PC-3 (cell line): ENCODE measurements at regions not wholly inside any gene's neighbourhood (a gene's known extent, or its start where the extent isn't known, plus 50 kb on each side); places are given as distances from the start of the nearest gene placed in this dataset.

Experiments
- ATAC-seq: fragments of 200-7000 bp; cut with Tn5 transposase; 2 replicates; pipeline ENCODE4 v1.9.1; 2020; ENCODE audit warnings: mild to moderate bottlenecking, moderate library complexity
- BruUV-seq: library from RNA; stranded (reverse); fragments of 400-500 nt; replicated peaks from 2 replicates; lab custom pipeline; 2021; lab: Mats Ljungman, UMichigan
- CTCF ChIA-PET: fragments of 300-600 bp; sonication (Branson Sonifier 250); formaldehyde crosslinking; loops from one replicate; lab custom pipeline; 2022; ENCODE audit warnings: antibody characterized with exemption; lab: Charles Lee
- POLR2A ChIA-PET: fragments of 300-600 bp; sonication (Branson Sonifier 250); formaldehyde crosslinking; loops from one replicate; lab custom pipeline; 2022; ENCODE audit warnings: antibody characterized with exemption; ENCODE audit not compliant: unreplicated experiment; lab: Charles Lee
- DNase-seq: peaks from one replicate; pipeline ENCODE4 v3.0.0-alpha.2; 2015
- H2AFZ ChIP-seq: fragments of 300-600 bp; sonication (generic); 2 replicates; pipeline ENCODE4 v1.6.0; 2016; ENCODE audit warnings: antibody characterized with exemption, low read length
- H3F3A ChIP-seq: fragments of 300-600 bp; sonication (generic); one replicate; pipeline ENCODE4 v1.6.0; 2017; ENCODE audit warnings: antibody characterized with exemption, low read length, control low read depth, mild to moderate bottlenecking; ENCODE audit not compliant: unreplicated experiment
- H3K27ac ChIP-seq: fragments of 300-600 bp; sonication (generic); 2 replicates; pipeline ENCODE4 v1.5.1; 2016; ENCODE audit warnings: mild to moderate bottlenecking, low read length
- H3K27me3 ChIP-seq: fragments of 300-600 bp; sonication (generic); 2 replicates; pipeline ENCODE4 v1.6.1; 2016; ENCODE audit warnings: low read length, mixed read lengths
- H3K36me3 ChIP-seq: fragments of 300-600 bp; sonication (generic); 2 replicates; pipeline ENCODE4 v1.6.1; 2016; ENCODE audit warnings: low read depth, mixed run types, low read length, mixed read lengths
- H3K4me1 ChIP-seq: fragments of 300-600 bp; sonication (generic); 2 replicates; pipeline ENCODE4 v1.5.1; 2016; ENCODE audit warnings: low read length; ENCODE audit not compliant: insufficient read depth
- H3K4me2 ChIP-seq: fragments of 300-600 bp; sonication (generic); 2 replicates; pipeline ENCODE4 v1.6.0; 2016; ENCODE audit warnings: low read length
- H3K4me3 ChIP-seq: fragments of 300-600 bp; sonication (generic); 2 replicates; pipeline ENCODE4 v1.5.1; 2016; ENCODE audit warnings: mild to moderate bottlenecking, low read length, mixed read lengths
- H3K79me2 ChIP-seq: fragments of 300-600 bp; sonication (generic); 2 replicates; pipeline ENCODE4 v1.6.1; 2017; ENCODE audit warnings: low read length, mixed read lengths
- H3K9ac ChIP-seq: fragments of 300-600 bp; sonication (generic); 2 replicates; pipeline ENCODE4 v1.6.0; 2016; ENCODE audit warnings: mild to moderate bottlenecking, low read length
- H3K9me2 ChIP-seq: fragments of 300-600 bp; sonication (generic); replicated peaks from 2 replicates; pipeline ENCODE4 v1.6.1; 2016; ENCODE audit warnings: mixed run types, low read length, mixed read lengths
- H3K9me3 ChIP-seq: fragments of 300-600 bp; sonication (generic); 2 replicates; pipeline ENCODE4 v1.6.1; 2016; ENCODE audit warnings: low read length, mixed read lengths
- H4K20me1 ChIP-seq: fragments of 300-600 bp; sonication (generic); 2 replicates; pipeline ENCODE4 v1.6.1; 2016; ENCODE audit warnings: low read length, mixed read lengths
- CTCF ChIP-seq: fragments of 300-600 bp; sonication (generic); conservative IDR thresholded peaks from 2 replicates; pipeline ENCODE4 v1.5.1; 2017; ENCODE audit warnings: antibody characterized with exemption, low read depth, mild to moderate bottlenecking, low read length
- EZH2 ChIP-seq: fragments of 300-600 bp; sonication (generic); IDR thresholded peaks from one replicate; pipeline ENCODE4 v1.6.1; 2017; ENCODE audit warnings: antibody characterized with exemption, mild to moderate bottlenecking, low read length; ENCODE audit not compliant: unreplicated experiment
- EZH2phosphoT487 ChIP-seq: fragments of 300-600 bp; sonication (generic); IDR thresholded peaks from 2 replicates; pipeline ENCODE4 v1.6.1; 2018; ENCODE audit warnings: mild to moderate bottlenecking, antibody characterized with exemption, low read length, borderline replicate concordance
- intact Hi-C: fragments of 100-400 bp; cut with micrococcal nuclease; formaldehyde crosslinking; loops from 2 replicates; pipeline ENCODE4 v1.9.0; 2023

GRCh38 chr13:97715763-97716162 is 237.7 kb upstream of the IPO5 start:
- no peaks in the 10 kb centered on the region for H3F3A ChIP-seq
- no peak overlapping the region for H3K4me2 ChIP-seq
- no TSS peak for BruUV-seq
- H3K9me3 ChIP-seq = no peaks in the 10 kb centered on the region
- no peaks in the 10 kb centered on the region for H4K20me1 ChIP-seq
- DNase-seq (peak; percentile 18), ATAC-seq (no peak)
- no peaks in the 10 kb centered on the region for H3K4me1 ChIP-seq
- ChIA-PET POLR2A (no interaction called here), CTCF (no interaction called here)
- H3K9me2 ChIP-seq = no peaks in the 10 kb centered on the region
- no peak overlapping the region for H3K9ac ChIP-seq
- H2AFZ ChIP-seq = no peak overlapping the region
- H3K27me3 ChIP-seq = no peaks in the 10 kb centered on the region
- TF ChIP-seq EZH2phosphoT487 (no peak), CTCF (no peak), EZH2 (no peak)
- H3K79me2 ChIP-seq = no peaks in the 10 kb centered on the region
- intact Hi-C loops = no loop called here
- no peak overlapping the region for H3K27ac ChIP-seq
- H3K4me3 ChIP-seq = no peak overlapping the region
- no peaks in the 10 kb centered on the region for H3K36me3 ChIP-seq

- no peaks in the 10 kb centered on the region for H4K20me1 ChIP-seq
- no peak overlapping the region for H3K4me2 ChIP-seq
- TF ChIP-seq CTCF = no peak
- no peak for TF ChIP-seq EZH2
- TF ChIP-seq EZH2phosphoT487 = no peak
- H3K27ac ChIP-seq = no peak overlapping the region
- H3K4me1 ChIP-seq = no peaks in the 10 kb centered on the region
- DNase-seq (no peak), ATAC-seq (no peak)
- no peaks in the 10 kb centered on the region for H3K79me2 ChIP-seq
- POLR2A ChIA-PET = no interaction called here
- BruUV-seq = no TSS peak
- H3K9me3 ChIP-seq = no peaks in the 10 kb centered on the region
- no peaks in the 10 kb centered on the region for H3K9me2 ChIP-seq
- no peak overlapping the region for H3K4me3 ChIP-seq
- H2AFZ ChIP-seq = no peak overlapping the region
- H3K27me3 ChIP-seq = no peaks in the 10 kb centered on the region
- no peak overlapping the region for H3K9ac ChIP-seq
- CTCF ChIA-PET = no interaction called here
- H3F3A ChIP-seq = no peaks in the 10 kb centered on the region
- no peaks in the 10 kb centered on the region for H3K36me3 ChIP-seq
- intact Hi-C loops = no loop called here
These were observed 236.7 kb upstream of the IPO5 start for GRCh38 chr13:97716746-97717145.

- no peak overlapping the region for H3K27ac ChIP-seq
- H4K20me1 ChIP-seq = no peaks in the 10 kb centered on the region
- no peak overlapping the region for H3K4me2 ChIP-seq
- H3K27me3 ChIP-seq = peaks cover 10% of the 10 kb centered on the region
- BruUV-seq = no TSS peak
- no peaks in the 10 kb centered on the region for H3K36me3 ChIP-seq
- no peak overlapping the region for H2AFZ ChIP-seq
- H3F3A ChIP-seq = no peaks in the 10 kb centered on the region
- H3K9me3 ChIP-seq = no peaks in the 10 kb centered on the region
- no peak overlapping the region for H3K9ac ChIP-seq
- H3K4me1 ChIP-seq = no peaks in the 10 kb centered on the region
- CTCF ChIA-PET = no interaction called here
- ATAC-seq = peak; percentile 62; the same call in 1 of the 2 replicates
- TF ChIP-seq EZH2phosphoT487 (no peak), EZH2 (no peak), CTCF (no peak)
- H3K4me3 ChIP-seq = no peak overlapping the region
- POLR2A ChIA-PET = no interaction called here
- H3K9me2 ChIP-seq = no peaks in the 10 kb centered on the region
- intact Hi-C loops = no loop called here
- DNase-seq = peak; percentile 39
- H3K79me2 ChIP-seq = no peaks in the 10 kb centered on the region
These were observed 233.7 kb upstream of the IPO5 start for GRCh38 chr13:97719736-97720135.
